Transverse colon (tissue), 4 donors: ENCODE measurements at regions not wholly inside any gene's neighbourhood (a gene's known extent, or its start where the extent isn't known, plus 50 kb on each side); places are given as distances from the start of the nearest gene placed in this dataset.

Experiments used
- DNase-seq: peaks from one replicate; pipeline ENCODE4 v3.0.0-alpha.2; 2019
- H3K27ac ChIP-seq, 4 donors: fragments of 200-600 bp; sonication (generic); 2 replicates each; pipeline ENCODE4 v1.5.1; 2016 to 2018; ENCODE audit warnings: inconsistent platforms in 4 of 4
- H3K27me3 ChIP-seq: fragments of 200-600 bp; sonication (generic); 2 replicates; pipeline ENCODE4 v1.5.1; 2017; ENCODE audit warnings: inconsistent platforms
- H3K36me3 ChIP-seq, 4 donors: fragments of 200-600 bp; sonication (generic); 2 replicates each; pipeline ENCODE4 v1.5.1; 2017 to 2019; ENCODE audit warnings: inconsistent platforms in 4 of 4
- H3K4me1 ChIP-seq, 4 donors: fragments of 200-600 bp; sonication (generic); 2 replicates each; pipeline ENCODE4 v1.5.1; 2017 to 2020; ENCODE audit warnings: inconsistent platforms in 4 of 4
- H3K4me3 ChIP-seq, 4 donors: fragments of 200-600 bp; sonication (generic); 1 replicate in 1 of 4; 2 replicates in 3 of 4; pipeline versions ENCODE4 v1.5.1 to v1.6.1; 2017 to 2019; ENCODE audit warnings: inconsistent platforms in 4 of 4
- H3K9me3 ChIP-seq, 2 donors: fragments of 200-600 bp; sonication (generic); 2 replicates each; pipeline ENCODE4 v1.5.1; 2017 to 2019; ENCODE audit warnings: inconsistent platforms in 2 of 2
- CTCF ChIP-seq, 5 experiments: fragments of 200-600 bp in 3 of 5; fragments of 450-650 bp in 2 of 5; sonication (generic) in 3 of 5; IDR thresholded peaks; 1 replicate in 2 of 5; 2 replicates in 3 of 5; pipeline ENCODE4 v1.5.1; 2016 to 2017; ENCODE audit warnings: antibody characterized with exemption in 5 of 5, inconsistent platforms in 3 of 5, mild to moderate bottlenecking in 2 of 5, moderate library complexity in 1 of 5
- EP300 ChIP-seq: sonication (generic); formaldehyde crosslinking; IDR thresholded peaks from one replicate; pipeline ENCODE4 v1.6.1; 2017; ENCODE audit warnings: antibody characterized with exemption, low read depth
- POLR2A ChIP-seq: fragments of 450-650 bp; IDR thresholded peaks from one replicate; pipeline ENCODE4 v1.6.1; 2016; ENCODE audit warnings: antibody characterized with exemption, mild to moderate bottlenecking, moderate library complexity
- POLR2AphosphoS5 ChIP-seq, 3 donors: sonication (generic); formaldehyde crosslinking; IDR thresholded peaks; one replicate each; pipeline ENCODE4 v1.6.1; 2016; ENCODE audit warnings: antibody characterized with exemption in 3 of 3
- WGBS, 2 donors: methylation state at CpG; one replicate each; pipeline ENCODE4 v1.1.5; 2018; ENCODE audit warnings: low coverage in 1 of 2; 5-methylcytosine and 5-hydroxymethylcytosine counted together
- in situ Hi-C, 4 donors: fragments of 200-750 bp; cut with MboI; loops; one replicate each; pipeline versions ENCODE4 v1.15.0 to v1.15.1; 2017; ENCODE audit warnings: low sequenced_read_pairs in 3 of 4, low pct_ligation_motif_present in 1 of 4, low pct_unique_long_range_greater_than_20kb in 1 of 4
- intact Hi-C: fragments of 100-400 bp; cut with DNase I; formaldehyde crosslinking; loops from one replicate; pipeline ENCODE4 v1.15.1; 2023; ENCODE audit warnings: low total_unique reads

GRCh38 chr12:127774828-127775227 lies 492.1 kb upstream of the TMEM132C start:
- no peaks in the 10 kb centered on the region for H3K4me1 ChIP-seq
- no peak overlapping the region for H3K4me3 ChIP-seq
- H3K27ac ChIP-seq: no peak overlapping the region
- no peak for DNase-seq
- H3K27me3 ChIP-seq: no peaks in the 10 kb centered on the region
- H3K9me3 ChIP-seq: no peaks in the 10 kb centered on the region
- intact Hi-C loops (no loop called here), in situ Hi-C loops (no loop called here)
- TF ChIP-seq POLR2A (no peak), CTCF (IDR thresholded peaks at IDR 0.05) (no peak), EP300 (no peak), POLR2AphosphoS5 (IDR thresholded peaks at IDR 0.05) (no peak)
- no peaks in the 10 kb centered on the region for H3K36me3 ChIP-seq
- 50% methylated on average over 5 of the region's 5 CpGs; no CpG with 5 or more reads in 1 of the 2 donors for WGBS, 2 donors

- no peak overlapping the region for H3K4me3 ChIP-seq
- intact Hi-C loops (no loop called here), in situ Hi-C loops (no loop called here)
- H3K9me3 ChIP-seq: no peaks in the 10 kb centered on the region
- 75 to 92% methylated on average over 8 to 12 of the region's 12 CpGs for WGBS, 2 donors
- no peak for DNase-seq
- TF ChIP-seq EP300 (no peak), POLR2A (no peak), POLR2AphosphoS5 (IDR thresholded peaks at IDR 0.05) (no peak), CTCF (IDR thresholded peaks at IDR 0.05) (no peak)
- H3K4me1 ChIP-seq: no peaks in the 10 kb centered on the region
- no peaks in the 10 kb centered on the region for H3K36me3 ChIP-seq
- H3K27ac ChIP-seq: no peak overlapping the region
- H3K27me3 ChIP-seq: no peaks in the 10 kb centered on the region
Observed at GRCh38 chr12:127779301-127780045, 487.5 kb upstream of the TMEM132C start.

GRCh38 chr12:127780881-127781280 lies 486.1 kb upstream of the TMEM132C start:
- no peak overlapping the region for H3K27ac ChIP-seq
- no peaks in the 10 kb centered on the region for H3K27me3 ChIP-seq
- no peak for TF ChIP-seq POLR2AphosphoS5 (IDR thresholded peaks at IDR 0.05)
- TF ChIP-seq CTCF (IDR thresholded peaks at IDR 0.05): no peak
- TF ChIP-seq EP300: no peak
- H3K4me1 ChIP-seq: no peaks in the 10 kb centered on the region
- no peaks in the 10 kb centered on the region for H3K36me3 ChIP-seq
- no peak overlapping the region for H3K4me3 ChIP-seq
- 47 to 52% methylated on average over 6 of the region's 6 CpGs for WGBS, 2 donors
- DNase-seq: no peak
- H3K9me3 ChIP-seq: no peaks in the 10 kb centered on the region
- in situ Hi-C loops: no loop called here
- intact Hi-C loops: no loop called here

- intact Hi-C loops (no loop called here), in situ Hi-C loops (no loop called here)
- Histone ChIP-seq H3K27me3 (no peaks in the 10 kb centered on the region), H3K27ac (no peak overlapping the region), H3K36me3 (no peaks in the 10 kb centered on the region), H3K9me3 (no peaks in the 10 kb centered on the region), H3K4me3 (no peak overlapping the region), H3K4me1 (no peaks in the 10 kb centered on the region)
- 56 to 64% methylated on average over 2 to 5 of the region's 5 CpGs for WGBS, 2 donors
- TF ChIP-seq EP300 (no peak), POLR2AphosphoS5 (IDR thresholded peaks at IDR 0.05) (no peak), POLR2A (no peak), CTCF (IDR thresholded peaks at IDR 0.05) (no peak)
- no peak for DNase-seq
Observed at GRCh38 chr12:127781336-127781735, 485.6 kb upstream of the TMEM132C start.
